ENCODE measurements at regions not wholly inside any gene's neighbourhood (a gene's known extent, or its start where the extent isn't known, plus 50 kb on each side); places are given as distances from the start of the nearest gene placed in this dataset.

GRCh38 chr7:135827391-135827790 is 78.8 kb upstream of the FAM180A start:
- DNase-seq = no peak

GRCh38 chr7:135825406-135825805 is 76.8 kb upstream of the FAM180A start:
- no peak for DNase-seq

GRCh38 chr7:135822376-135822775 is 73.8 kb upstream of the FAM180A start:
- DNase-seq = no peak

- DNase-seq = no peak
Observed at GRCh38 chr7:135817583-135817982, 69.0 kb upstream of the FAM180A start.

GRCh38 chr7:135815033-135815432 is 66.4 kb upstream of the FAM180A start:
- DNase-seq = no peak

GRCh38 chr7:135812148-135812547 is 63.5 kb upstream of the FAM180A start:
- no peak for DNase-seq

- DNase-seq = no peak
Observed at GRCh38 chr7:135811506-135811905, 62.9 kb upstream of the FAM180A start.

GRCh38 chr7:135808206-135808605 is 59.6 kb upstream of the FAM180A start:
- DNase-seq = no peak

- DNase-seq = no peak
Observed at GRCh38 chr7:135803143-135803542, 54.5 kb upstream of the FAM180A start.

GRCh38 chr7:135802697-135803096 is 54.1 kb upstream of the FAM180A start:
- DNase-seq = no peak

GRCh38 chr7:135801877-135802276 is 53.3 kb upstream of the FAM180A start:
- peak; percentile 17 for DNase-seq

GRCh38 chr7:135801045-135801693 is 52.6 kb upstream of the FAM180A start:
- peak; percentile 82 for DNase-seq

- DNase-seq = no peak
Observed at GRCh38 chr7:135800560-135800959, 51.9 kb upstream of the FAM180A start.

GRCh38 chr7:135799881-135800280 is 51.3 kb upstream of the FAM180A start:
- no peak for DNase-seq

Measured in NCI-H146 (cell line).